WTC11 (cell line): ENCODE measurements at regions not wholly inside any gene's neighbourhood (a gene's known extent, or its start where the extent isn't known, plus 50 kb on each side); places are given as distances from the start of the nearest gene placed in this dataset.

Experiments
- ATAC-seq: fragments of 200-7000 bp; cut with Tn5 transposase; 2 replicates; pipeline ENCODE4 v1.10.0; 2021; ENCODE audit warnings: mild to moderate bottlenecking, moderate library complexity
- CTCF ChIA-PET: fragments of 300-600 bp; sonication (Branson Sonifier 250); formaldehyde crosslinking; loops from one replicate; lab custom pipeline; 2021; ENCODE audit warnings: antibody characterized with exemption; lab: Charles Lee
- POLR2A ChIA-PET: fragments of 350-600 bp; sonication (Branson Sonifier 250); formaldehyde crosslinking; loops from one replicate; lab custom pipeline; 2021; ENCODE audit warnings: antibody characterized with exemption; lab: Charles Lee
- DNase-seq: peaks from one replicate; pipeline ENCODE4 v3.0.0; 2021; ENCODE audit warnings: low spot score
- H3K27ac Mint-ChIP-seq: 2 replicates; pipeline ENCODE4 v1.8.0; 2021; ENCODE audit warnings: mixed read lengths
- H3K27me3 Mint-ChIP-seq: 2 replicates; pipeline ENCODE4 v1.8.0; 2021; ENCODE audit warnings: low read depth, mild to moderate bottlenecking, moderate library complexity, mixed read lengths
- H3K36me3 Mint-ChIP-seq: 2 replicates; pipeline ENCODE4 v1.8.0; 2021; ENCODE audit warnings: mixed read lengths
- H3K4me1 Mint-ChIP-seq: 2 replicates; pipeline ENCODE4 v1.8.0; 2022; ENCODE audit warnings: mixed read lengths
- H3K4me3 Mint-ChIP-seq: 2 replicates; pipeline ENCODE4 v1.8.0; 2021; ENCODE audit warnings: mild to moderate bottlenecking, moderate library complexity, mixed read lengths
- H3K9me3 Mint-ChIP-seq: 2 replicates; pipeline ENCODE4 v1.8.0; 2021; ENCODE audit warnings: mixed read lengths
- ATF1 ChIP-seq: sonication (generic); formaldehyde crosslinking; IDR thresholded peaks from 2 replicates; pipeline ENCODE4 v1.8.1; 2023; ENCODE audit warnings: mild to moderate bottlenecking, moderate library complexity, missing genetic modification reagents
- ATF3 ChIP-seq: sonication (generic); formaldehyde crosslinking; conservative IDR thresholded peaks from 2 replicates; pipeline ENCODE4 v1.8.1; 2022; ENCODE audit warnings: mild to moderate bottlenecking, missing genetic modification reagents
- E2F1 ChIP-seq: sonication (generic); formaldehyde crosslinking; IDR thresholded peaks from 2 replicates; pipeline ENCODE4 v1.8.0; 2022; ENCODE audit warnings: mild to moderate bottlenecking, missing genetic modification reagents
- IRF1 ChIP-seq: sonication (generic); formaldehyde crosslinking; IDR thresholded peaks from 2 replicates; pipeline ENCODE4 v1.8.0; 2023; ENCODE audit warnings: missing genetic modification reagents
- IRF2 ChIP-seq: sonication (generic); formaldehyde crosslinking; IDR thresholded peaks from 2 replicates; pipeline ENCODE4 v1.8.0; 2022; ENCODE audit warnings: low read depth, missing genetic modification reagents, borderline replicate concordance
- PRRX2 ChIP-seq: fragments of 250-450 bp; sonication (Bioruptor Pico); IDR thresholded peaks from 2 replicates; pipeline ENCODE4 v1.8.0; 2021; ENCODE audit warnings: mild to moderate bottlenecking
- ZNF219 ChIP-seq: sonication (generic); formaldehyde crosslinking; IDR thresholded peaks from 2 replicates; pipeline ENCODE4 v1.8.0; 2023; ENCODE audit warnings: missing genetic modification reagents, mild to moderate bottlenecking, borderline replicate concordance
- ZNF232 ChIP-seq: sonication (generic); formaldehyde crosslinking; IDR thresholded peaks from 2 replicates; pipeline ENCODE4 v1.8.0; 2022; ENCODE audit warnings: mild to moderate bottlenecking, missing genetic modification reagents
- ZNF317 ChIP-seq: sonication (generic); formaldehyde crosslinking; IDR thresholded peaks from 2 replicates; pipeline ENCODE4 v1.8.1; 2023; ENCODE audit warnings: low read depth, mild to moderate bottlenecking, moderate library complexity, missing genetic modification reagents, borderline replicate concordance
- ZSCAN18 ChIP-seq: fragments of 250-450 bp; sonication (Bioruptor Pico); IDR thresholded peaks from 2 replicates; pipeline ENCODE4 v2.1.2; 2022; ENCODE audit warnings: mild to moderate bottlenecking, moderate library complexity
- TF ChIP-seq, protein P1 (sequence below): sonication (generic); formaldehyde crosslinking; IDR thresholded peaks from 2 replicates; pipeline ENCODE4 v1.8.1; 2023; ENCODE audit warnings: mild to moderate bottlenecking, missing genetic modification reagents, borderline replicate concordance
- TF ChIP-seq, protein P2 (sequence below): sonication (generic); formaldehyde crosslinking; IDR thresholded peaks from 2 replicates; pipeline ENCODE4 v1.8.1; 2023; ENCODE audit warnings: mild to moderate bottlenecking, missing genetic modification reagents

DNA sequence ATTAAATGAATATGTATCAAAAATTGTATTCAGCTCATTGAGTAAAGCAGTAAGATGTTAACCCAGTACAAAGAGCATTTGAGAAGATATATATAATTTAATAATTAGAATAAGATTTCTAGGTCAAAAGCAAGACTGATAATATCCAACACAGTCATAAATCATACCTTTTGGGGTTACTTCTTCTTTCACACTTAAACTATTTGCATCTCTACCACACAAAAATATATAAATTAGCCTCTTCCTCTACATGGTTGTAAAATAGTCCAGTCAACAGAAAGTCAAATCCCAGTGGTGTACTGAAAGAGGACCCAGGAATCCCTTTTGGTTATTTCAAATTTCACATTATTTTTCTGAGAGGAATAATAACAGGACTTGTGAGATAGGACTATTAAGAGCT is 204.6 kb upstream of the INHBA start (continued):
- TF ChIP-seq ATF1 (CRISPR knock-in tag) (no peak), ZNF232 (CRISPR knock-in tag) (no peak)
- TF ChIP-seq, protein P1, sequence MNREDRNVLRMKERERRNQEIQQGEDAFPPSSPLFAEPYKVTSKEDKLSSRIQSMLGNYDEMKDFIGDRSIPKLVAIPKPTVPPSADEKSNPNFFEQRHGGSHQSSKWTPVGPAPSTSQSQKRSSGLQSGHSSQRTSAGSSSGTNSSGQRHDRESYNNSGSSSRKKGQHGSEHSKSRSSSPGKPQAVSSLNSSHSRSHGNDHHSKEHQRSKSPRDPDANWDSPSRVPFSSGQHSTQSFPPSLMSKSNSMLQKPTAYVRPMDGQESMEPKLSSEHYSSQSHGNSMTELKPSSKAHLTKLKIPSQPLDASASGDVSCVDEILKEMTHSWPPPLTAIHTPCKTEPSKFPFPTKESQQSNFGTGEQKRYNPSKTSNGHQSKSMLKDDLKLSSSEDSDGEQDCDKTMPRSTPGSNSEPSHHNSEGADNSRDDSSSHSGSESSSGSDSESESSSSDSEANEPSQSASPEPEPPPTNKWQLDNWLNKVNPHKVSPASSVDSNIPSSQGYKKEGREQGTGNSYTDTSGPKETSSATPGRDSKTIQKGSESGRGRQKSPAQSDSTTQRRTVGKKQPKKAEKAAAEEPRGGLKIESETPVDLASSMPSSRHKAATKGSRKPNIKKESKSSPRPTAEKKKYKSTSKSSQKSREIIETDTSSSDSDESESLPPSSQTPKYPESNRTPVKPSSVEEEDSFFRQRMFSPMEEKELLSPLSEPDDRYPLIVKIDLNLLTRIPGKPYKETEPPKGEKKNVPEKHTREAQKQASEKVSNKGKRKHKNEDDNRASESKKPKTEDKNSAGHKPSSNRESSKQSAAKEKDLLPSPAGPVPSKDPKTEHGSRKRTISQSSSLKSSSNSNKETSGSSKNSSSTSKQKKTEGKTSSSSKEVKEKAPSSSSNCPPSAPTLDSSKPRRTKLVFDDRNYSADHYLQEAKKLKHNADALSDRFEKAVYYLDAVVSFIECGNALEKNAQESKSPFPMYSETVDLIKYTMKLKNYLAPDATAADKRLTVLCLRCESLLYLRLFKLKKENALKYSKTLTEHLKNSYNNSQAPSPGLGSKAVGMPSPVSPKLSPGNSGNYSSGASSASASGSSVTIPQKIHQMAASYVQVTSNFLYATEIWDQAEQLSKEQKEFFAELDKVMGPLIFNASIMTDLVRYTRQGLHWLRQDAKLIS (CRISPR knock-in tag): no peak
- TF ChIP-seq, protein P2, sequence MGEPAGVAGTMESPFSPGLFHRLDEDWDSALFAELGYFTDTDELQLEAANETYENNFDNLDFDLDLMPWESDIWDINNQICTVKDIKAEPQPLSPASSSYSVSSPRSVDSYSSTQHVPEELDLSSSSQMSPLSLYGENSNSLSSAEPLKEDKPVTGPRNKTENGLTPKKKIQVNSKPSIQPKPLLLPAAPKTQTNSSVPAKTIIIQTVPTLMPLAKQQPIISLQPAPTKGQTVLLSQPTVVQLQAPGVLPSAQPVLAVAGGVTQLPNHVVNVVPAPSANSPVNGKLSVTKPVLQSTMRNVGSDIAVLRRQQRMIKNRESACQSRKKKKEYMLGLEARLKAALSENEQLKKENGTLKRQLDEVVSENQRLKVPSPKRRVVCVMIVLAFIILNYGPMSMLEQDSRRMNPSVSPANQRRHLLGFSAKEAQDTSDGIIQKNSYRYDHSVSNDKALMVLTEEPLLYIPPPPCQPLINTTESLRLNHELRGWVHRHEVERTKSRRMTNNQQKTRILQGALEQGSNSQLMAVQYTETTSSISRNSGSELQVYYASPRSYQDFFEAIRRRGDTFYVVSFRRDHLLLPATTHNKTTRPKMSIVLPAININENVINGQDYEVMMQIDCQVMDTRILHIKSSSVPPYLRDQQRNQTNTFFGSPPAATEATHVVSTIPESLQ (CRISPR knock-in tag): no peak

DNA sequence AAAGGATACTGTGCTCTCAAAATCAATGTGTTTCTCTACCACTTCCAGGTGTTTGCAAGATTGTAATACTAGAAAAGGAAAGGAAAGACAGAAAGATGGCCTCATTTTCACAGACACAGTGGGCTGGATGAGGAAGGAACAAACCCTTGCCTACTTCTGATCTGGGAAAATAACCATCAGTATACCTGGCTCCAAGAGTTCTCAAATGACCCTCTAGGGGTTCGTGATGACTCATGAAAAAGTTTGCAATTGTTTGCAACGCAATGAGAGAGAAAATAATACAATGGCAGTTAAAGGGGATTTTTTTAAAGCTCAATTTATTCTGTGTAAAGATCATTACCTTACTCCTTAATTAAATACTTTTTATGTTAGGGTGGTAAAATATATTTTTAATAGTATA is 197.6 kb upstream of the INHBA start:
- TF ChIP-seq IRF1 (CRISPR knock-in tag) (no peak), E2F1 (CRISPR knock-in tag) (no peak)
- Mint-ChIP-seq H3K9me3 (peaks cover 31% of the 10 kb centered on the region), H3K27ac (no peak overlapping the region), H3K36me3 (peaks cover 21% of the 10 kb centered on the region), H3K27me3 (no peaks in the 10 kb centered on the region; the same call in 1 of the 2 replicates), H3K4me3 (no peak overlapping the region), H3K4me1 (peaks cover 18% of the 10 kb centered on the region)
- no peak for DNase-seq
- ChIA-PET POLR2A (no interaction called here), CTCF (interaction anchor here (2.5 kb wide), 2 partner anchors 8 to 40 kb away, joined by 8 to 15 read pairs; no protein-coding TSS in a partner anchor)
- ATAC-seq: no peak

- Mint-ChIP-seq H3K9me3 (peaks cover 25% of the 10 kb centered on the region), H3K36me3 (peaks cover 16% of the 10 kb centered on the region)
- CTCF ChIA-PET: interaction anchor here (2.5 kb wide), 2 partner anchors 8 to 41 kb away, joined by 8 to 15 read pairs; no protein-coding TSS in a partner anchor
Measured at GRCh38 chr7:41899823-41900433, 197.0 kb upstream of the INHBA start.

More at GRCh38 chr7:41899823-41900433, 197.0 kb upstream of the INHBA start:
- no peaks in the 10 kb centered on the region; the same call in 1 of the 2 replicates for H3K27me3 Mint-ChIP-seq
- ATAC-seq (no peak), DNase-seq (no peak)
- no peak overlapping the region for H3K27ac Mint-ChIP-seq
- peaks cover 18% of the 10 kb centered on the region for H3K4me1 Mint-ChIP-seq
- POLR2A ChIA-PET: no interaction called here
- TF ChIP-seq IRF1 (CRISPR knock-in tag) (no peak), ZSCAN18 (CRISPR knock-in tag) (no peak), PRRX2 (CRISPR knock-in tag) (no peak), IRF2 (CRISPR knock-in tag) (no peak), ATF3 (CRISPR knock-in tag) (no peak), ZNF317 (CRISPR knock-in tag) (no peak), ZNF219 (CRISPR knock-in tag) (no peak)
- TF ChIP-seq, protein P2 (CRISPR knock-in tag): no peak
- TF ChIP-seq, protein P1 (CRISPR knock-in tag): no peak
- H3K4me3 Mint-ChIP-seq: no peak overlapping the region
